ENCODE measurements at regions not wholly inside any gene's neighbourhood (a gene's known extent, or its start where the extent isn't known, plus 50 kb on each side); places are given as distances from the start of the nearest gene placed in this dataset.
"Not testable (repeated sequence)": the region's sequence is repeated elsewhere in the genome, so short reads cannot be mapped to it uniquely, and the experiment has no call there.

GRCh38 chr13:90032313-90032712, 1315.2 kb upstream of the MIR17HG start:
- DNase-seq = no peak

GRCh38 chr13:90032841-90033493, 1314.5 kb upstream of the MIR17HG start:
- DNase-seq = no peak

GRCh38 chr13:90039516-90039915, 1308.0 kb upstream of the MIR17HG start:
- DNase-seq = no peak

- no peak for DNase-seq
Observed at GRCh38 chr13:90047600-90047999, 1299.9 kb upstream of the MIR17HG start.

- no peak for DNase-seq
Observed at GRCh38 chr13:90049989-90050671, 1297.4 kb upstream of the MIR17HG start.

GRCh38 chr13:90055121-90055520, 1292.4 kb upstream of the MIR17HG start:
- no peak for DNase-seq

- DNase-seq = no peak
Observed at GRCh38 chr13:90055760-90056159, 1291.7 kb upstream of the MIR17HG start.

- DNase-seq = not testable (repeated sequence)
Observed at GRCh38 chr13:90064226-90064625, 1283.3 kb upstream of the MIR17HG start.

GRCh38 chr13:90068658-90069057, 1278.8 kb upstream of the MIR17HG start:
- no peak for DNase-seq

- no peak for DNase-seq
Observed at GRCh38 chr13:90070362-90070761, 1277.1 kb upstream of the MIR17HG start.

GRCh38 chr13:90070837-90071525, 1276.5 kb upstream of the MIR17HG start:
- DNase-seq = no peak

GRCh38 chr13:90084684-90085290, 1262.7 kb upstream of the MIR17HG start:
- no peak for DNase-seq

- no peak for DNase-seq
Observed at GRCh38 chr13:90089051-90089450, 1258.4 kb upstream of the MIR17HG start.

- no peak for DNase-seq
Observed at GRCh38 chr13:90091611-90092010, 1255.9 kb upstream of the MIR17HG start.

GRCh38 chr13:90094357-90094756, 1253.1 kb upstream of the MIR17HG start:
- DNase-seq = no peak

GRCh38 chr13:90098577-90098976, 1248.9 kb upstream of the MIR17HG start:
- no peak for DNase-seq

GRCh38 chr13:90099847-90100246, 1247.6 kb upstream of the MIR17HG start:
- DNase-seq = no peak

GRCh38 chr13:90103099-90103784, 1244.2 kb upstream of the MIR17HG start:
- DNase-seq = no peak

- DNase-seq = no peak
Observed at GRCh38 chr13:90104764-90105163, 1242.7 kb upstream of the MIR17HG start.

GRCh38 chr13:90105276-90105675, 1242.2 kb upstream of the MIR17HG start:
- no peak for DNase-seq

GRCh38 chr13:90105849-90106496, 1241.5 kb upstream of the MIR17HG start:
- DNase-seq = no peak

GRCh38 chr13:90107661-90108060, 1239.8 kb upstream of the MIR17HG start:
- no peak for DNase-seq

- DNase-seq = no peak
Observed at GRCh38 chr13:90108547-90108946, 1238.9 kb upstream of the MIR17HG start.
